ENCODE measurements at regions not wholly inside any gene's neighbourhood (a gene's known extent, or its start where the extent isn't known, plus 50 kb on each side); places are given as distances from the start of the nearest gene placed in this dataset.
A peak's percentile ranks its signal among the peaks of the same experiment; 100 is the strongest.

DNA sequence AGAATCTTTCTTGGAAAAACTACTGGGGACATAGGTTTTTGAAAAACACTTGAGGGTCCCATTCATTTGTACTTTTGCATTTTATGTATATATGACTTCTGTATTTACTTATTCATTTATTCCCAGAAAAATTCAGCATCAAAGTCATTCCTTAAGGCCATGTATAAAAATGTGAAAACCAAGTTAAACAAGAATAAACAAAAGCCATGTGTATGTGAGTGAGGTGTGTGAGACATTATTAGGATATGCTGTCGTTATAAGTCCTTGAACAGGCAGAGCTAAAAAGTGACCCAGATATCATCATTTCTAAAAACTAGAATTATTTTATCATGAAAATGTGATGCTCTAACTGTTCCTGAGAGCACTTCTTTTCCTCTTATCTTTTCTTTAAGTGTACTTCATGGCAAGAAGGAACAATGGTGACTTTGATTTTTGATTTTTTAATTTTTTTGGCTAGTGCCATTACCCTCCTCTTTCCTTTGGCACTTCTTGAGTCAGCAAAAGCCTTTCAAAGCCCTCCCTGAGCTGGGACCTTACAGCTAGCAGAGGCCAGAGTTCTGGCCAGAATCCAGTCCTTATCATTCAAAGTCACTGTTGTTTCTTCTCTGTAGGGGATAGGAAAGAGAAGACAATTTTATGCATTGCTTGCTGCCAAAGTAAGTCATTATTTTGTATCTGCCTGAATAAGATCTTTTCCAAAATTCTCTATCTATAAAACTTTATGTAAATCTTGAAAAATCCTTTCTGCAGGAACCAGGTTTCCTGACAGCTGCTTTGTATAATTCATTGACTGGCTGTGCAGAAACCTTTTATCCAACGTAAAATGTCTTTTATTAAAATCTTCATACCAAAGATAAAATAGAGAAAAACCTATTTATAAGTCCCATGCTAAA is 419.7 kb upstream of the PRICKLE1 start:
- DNase-seq, result no peak

DNA sequence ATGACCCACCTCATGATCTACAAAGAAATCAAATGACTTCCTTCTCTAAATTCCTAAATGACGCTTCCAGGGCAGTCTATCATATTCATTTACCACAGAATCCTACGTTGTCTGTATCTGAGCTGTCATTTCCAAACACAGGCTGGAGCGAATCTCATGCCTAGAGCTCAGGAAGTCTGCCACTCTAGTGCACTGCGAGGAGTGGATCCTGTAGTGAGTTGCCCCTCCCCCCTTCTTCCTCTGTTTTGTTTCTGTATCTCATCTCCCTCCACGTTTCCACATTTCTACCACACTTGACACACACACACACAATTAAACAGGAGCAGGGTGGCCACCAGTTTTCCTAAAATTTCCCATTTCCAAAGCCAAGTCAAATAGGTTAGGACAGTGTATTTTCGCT is 415.4 kb upstream of the PRICKLE1 start:
- DNase-seq, result no peak

DNA sequence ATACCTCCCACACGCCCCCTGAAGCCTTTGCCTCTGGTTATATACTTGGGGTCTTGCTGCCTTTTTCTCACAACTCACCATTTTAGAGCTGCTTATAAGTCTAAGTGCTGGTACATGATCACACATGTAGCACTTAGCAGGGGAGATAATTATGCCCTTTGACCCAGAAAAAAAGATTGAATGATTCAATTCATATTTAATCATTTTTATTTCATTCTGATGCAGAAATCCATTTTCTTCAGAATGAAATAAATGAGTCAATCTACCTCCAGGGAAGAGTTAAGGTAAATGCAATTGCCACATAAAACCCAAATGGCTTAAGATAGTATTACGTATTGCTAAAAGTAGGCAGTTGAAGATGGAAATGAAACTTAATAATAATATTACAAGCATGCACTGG is 414.6 kb upstream of the PRICKLE1 start:
- DNase-seq, result no peak

DNA sequence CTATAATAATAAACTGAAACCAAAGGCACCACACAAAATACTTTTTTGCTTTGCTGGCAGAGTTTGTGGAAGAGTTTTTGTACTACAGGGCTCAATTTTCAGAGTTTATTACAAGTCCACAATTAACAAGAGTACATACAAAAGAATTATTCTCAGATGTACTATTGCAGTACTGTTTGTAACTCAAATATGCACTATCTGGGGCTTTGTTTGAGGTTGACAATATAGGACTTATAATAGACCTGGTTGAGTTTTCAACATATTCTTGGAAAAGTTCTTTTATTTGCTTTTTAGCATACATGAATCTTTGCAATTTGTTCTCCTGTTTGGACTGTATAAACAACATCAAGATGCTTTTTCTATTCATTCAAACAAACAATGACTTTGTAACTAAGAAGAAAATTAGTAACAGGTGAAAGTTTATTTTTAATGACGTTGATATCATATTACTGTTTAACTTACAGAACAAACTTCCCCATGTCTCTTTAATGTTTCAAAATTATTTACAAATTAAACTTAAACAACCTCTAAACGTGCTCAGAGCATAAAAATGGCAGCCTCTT is 407.4 kb upstream of the PRICKLE1 start:
- peak in 1 of 2 experiments; percentile 57 for DNase-seq

DNA sequence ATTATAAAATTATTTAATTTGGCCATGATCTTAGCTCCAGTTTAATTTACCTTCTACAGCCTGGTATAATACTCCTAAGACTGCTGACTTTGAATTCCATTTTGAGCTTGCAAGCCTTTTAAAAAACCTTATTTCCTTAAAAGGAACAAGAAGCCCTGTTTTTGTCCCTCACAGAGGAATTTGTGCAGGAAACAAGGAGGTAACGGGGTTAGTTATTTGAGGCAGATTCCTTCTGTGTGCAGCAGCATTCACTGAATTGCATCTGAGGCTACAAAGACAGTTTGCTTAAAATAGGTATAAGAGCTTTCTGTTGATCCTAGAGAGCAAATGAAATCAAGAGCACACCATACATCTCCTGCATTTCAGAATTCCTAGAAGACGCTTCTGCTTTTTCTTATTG is 403.3 kb upstream of the PRICKLE1 start:
- no peak for DNase-seq

DNA sequence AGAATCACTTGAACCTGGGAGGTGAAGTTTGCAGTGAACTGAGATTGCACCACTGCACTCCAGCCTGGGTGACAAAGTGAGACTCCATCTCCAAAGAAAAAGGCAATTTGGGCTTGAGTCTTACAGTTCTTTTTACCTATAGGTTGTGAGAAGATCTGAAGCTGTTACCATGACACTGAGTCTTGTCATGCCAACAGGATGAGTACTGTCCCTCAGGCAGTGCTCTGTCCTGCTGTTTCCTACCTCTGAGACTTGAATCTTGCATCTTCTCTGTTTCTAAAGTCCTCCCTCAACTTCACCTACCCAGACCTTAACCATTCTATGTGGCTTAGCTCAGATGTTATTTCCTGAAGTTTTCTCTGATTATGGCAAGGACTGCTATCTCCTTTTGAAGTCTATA is 400.8 kb upstream of the PRICKLE1 start:
- DNase-seq, result no peak

DNA sequence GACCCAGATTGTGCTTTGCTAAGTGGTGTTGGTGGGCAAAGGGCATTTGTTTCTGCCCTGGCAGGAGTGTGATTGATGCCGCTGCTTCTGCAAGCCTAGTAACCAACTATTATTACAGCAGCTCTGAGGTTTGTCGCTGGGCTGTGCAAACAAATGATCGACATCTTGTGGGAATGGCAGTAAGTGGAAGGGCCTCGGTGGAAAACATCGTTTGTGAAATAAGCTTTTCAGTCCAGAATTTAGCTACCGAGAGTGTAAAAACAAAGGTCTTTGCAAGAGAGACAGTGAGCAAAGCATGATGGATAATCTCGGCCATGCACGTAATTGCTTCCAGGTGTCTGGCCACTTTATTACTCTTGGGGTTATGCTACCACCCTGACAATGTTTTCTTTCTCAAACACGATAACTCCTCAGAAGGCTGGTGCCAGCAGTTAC is 397.7 kb upstream of the PRICKLE1 start:
- DNase-seq, result peak; percentile 55 to 73

DNA sequence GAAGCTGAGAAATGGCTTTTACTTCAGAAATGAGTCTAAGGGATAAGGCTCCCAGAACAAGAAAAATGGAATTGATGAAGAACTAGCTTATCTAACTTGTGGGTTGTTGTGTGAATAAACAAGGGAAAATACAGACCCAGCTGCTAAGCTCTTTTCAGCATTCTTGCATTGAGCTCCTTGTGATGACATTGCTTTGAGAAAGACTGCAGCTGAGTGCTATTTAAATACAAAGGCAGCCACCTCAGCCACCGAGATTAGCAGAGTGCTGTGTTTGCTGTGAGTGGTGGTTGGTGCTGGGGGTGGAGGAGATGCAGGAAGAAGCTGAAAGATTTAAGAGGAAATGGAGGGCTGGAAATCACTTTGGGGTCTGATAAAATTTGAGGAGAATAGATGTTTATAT is 396.0 kb upstream of the PRICKLE1 start:
- no peak for DNase-seq

DNA sequence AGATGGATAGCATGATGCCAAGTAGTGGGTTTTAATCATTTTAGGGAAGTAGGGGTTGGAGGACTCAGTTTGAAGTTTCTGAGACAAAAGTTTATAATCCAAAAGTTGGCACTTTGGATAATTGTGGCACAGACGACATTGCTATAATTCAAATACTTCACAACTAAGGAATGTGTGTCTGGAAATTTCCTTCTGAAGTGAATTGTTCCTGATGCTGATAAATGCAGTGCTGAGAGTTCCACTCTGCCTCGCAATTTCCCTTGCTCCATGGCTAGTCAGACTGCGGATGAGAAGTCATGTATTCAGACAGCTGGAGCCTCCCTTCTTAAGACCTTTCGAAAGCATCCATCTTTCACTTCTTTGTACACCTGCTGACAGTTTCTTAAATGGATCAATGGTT is 393.3 kb upstream of the PRICKLE1 start:
- DNase-seq, result no peak

DNA sequence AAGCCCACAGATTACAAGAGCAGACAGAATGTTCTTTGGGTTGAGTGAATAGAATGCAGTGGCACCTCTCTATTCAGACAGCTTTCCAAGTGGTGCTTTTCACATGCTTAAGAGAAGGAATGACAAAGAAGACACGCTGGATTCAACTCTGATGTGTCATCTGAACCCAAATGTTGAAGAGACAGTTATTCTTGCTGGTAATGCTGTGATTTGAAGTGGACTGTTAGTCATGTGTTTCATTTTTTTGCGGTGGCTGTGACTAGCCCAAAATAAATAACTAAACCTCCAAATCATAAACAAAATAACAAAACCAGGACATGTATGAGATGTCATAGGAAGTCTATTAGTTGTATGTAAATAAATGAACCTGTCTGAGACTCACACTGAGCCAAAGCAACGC is 391.8 kb upstream of the PRICKLE1 start:
- no peak for DNase-seq

DNA sequence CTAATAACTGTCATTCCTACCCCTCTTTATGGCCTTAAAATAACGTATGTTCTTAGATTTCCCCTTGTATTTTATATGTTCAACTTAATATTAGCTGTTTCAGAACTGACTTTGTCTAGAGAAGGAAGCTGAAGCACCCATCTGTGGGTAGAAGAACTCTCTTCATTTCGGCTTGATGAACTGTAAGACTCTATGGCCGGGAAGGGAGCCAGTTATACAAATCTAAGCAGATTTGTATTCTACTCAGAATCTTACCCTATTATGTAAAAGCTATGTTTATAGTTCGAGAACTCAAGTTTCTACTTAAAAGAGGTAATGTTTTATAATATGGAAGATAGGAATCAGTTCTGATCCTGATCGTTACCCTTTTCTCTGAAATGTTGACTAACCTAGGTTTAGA is 390.9 kb upstream of the PRICKLE1 start:
- no peak for DNase-seq

DNA sequence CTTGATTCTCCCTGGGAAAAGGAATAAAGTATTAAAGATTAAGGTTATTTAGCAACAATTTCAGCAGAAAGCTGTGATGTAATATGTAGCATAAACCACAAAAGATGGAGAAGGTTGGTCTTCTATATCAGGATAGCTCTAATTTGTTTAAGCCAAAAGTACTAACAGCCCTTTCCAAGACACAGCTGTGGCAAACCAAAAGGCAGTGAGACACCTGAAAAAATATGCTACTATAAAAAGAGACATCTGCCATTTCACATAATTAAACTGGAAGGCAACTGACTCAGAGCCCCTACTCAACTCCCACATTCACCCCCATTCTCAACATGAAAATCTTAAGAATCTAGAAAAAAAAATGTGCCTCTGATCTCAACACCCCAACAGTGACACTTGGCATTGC is 390.2 kb upstream of the PRICKLE1 start:
- no peak for DNase-seq

DNA sequence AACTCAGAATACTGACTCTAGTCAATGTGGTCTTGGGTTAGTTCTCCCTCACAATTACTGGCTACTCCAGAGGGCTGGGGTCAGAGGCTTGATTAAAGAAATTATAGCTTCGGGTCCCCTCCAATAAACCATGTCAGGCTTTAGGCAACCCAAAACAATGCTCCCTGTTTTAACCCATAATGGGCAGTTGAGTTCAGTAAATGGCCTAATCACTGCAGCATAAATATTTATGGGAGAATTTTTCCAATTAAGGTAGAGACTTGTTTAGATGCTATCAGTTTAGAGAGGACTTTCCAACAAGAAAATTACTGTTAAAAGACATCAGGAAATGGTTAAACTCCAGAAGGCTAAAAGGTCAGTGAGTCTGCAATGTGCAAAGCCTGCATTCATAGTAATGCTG is 389.2 kb upstream of the PRICKLE1 start:
- DNase-seq, result no peak

DNA sequence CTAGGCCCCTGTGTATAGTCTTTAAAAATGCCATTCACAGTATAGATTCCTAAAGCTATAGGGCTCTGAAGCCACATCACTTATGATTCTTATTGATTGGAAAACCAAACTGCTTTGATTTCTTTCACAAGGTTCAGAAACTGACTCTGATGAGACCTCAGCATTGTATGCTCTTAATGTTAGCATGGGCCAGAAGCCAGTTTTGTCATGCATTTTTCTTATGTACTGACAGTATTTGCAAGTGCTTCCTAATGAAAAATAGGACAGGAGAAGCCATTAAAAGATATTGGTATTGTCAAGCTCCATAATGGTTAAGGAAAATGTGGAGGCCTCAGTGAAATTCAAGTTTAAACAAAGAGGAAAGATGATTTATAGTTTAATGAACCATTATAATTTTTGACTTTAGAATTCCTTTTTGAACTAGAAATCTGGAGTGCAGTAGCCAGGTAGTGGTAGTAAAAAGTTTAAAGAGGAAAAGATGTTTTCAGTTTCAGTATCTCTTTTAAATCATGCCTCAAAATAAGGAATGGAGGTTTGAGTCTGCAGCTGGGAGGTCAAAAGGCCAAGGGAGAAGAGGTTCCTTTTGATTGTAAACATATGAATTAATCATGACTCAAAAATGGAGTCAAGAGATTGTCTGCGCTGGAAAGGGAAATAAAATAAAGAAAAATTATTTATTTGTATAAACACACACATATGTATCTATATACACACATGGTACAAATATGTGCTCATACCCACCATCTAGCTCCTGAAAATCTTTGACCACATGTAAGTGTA is 388.1 kb upstream of the PRICKLE1 start:
- DNase-seq, result no peak

DNA sequence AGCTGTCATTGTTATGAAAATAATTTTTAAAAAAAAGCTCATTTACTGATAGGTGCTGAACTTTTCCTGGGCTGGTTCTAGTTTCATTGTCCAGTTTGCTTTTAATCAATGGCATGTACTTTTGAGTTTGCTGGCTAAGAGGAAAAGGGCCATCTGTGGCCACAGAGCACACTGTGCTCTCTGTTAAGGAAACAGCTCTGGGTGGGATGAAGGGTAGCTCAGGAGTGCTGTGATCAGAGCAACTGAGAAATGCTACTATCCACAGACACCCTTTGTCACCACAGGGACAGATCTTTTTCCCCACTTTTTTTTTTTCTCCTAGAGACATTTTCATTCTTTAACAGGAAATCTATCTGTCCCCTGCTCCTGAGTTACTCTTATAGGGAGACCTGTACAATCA is 387.1 kb upstream of the PRICKLE1 start:
- no peak for DNase-seq

DNA sequence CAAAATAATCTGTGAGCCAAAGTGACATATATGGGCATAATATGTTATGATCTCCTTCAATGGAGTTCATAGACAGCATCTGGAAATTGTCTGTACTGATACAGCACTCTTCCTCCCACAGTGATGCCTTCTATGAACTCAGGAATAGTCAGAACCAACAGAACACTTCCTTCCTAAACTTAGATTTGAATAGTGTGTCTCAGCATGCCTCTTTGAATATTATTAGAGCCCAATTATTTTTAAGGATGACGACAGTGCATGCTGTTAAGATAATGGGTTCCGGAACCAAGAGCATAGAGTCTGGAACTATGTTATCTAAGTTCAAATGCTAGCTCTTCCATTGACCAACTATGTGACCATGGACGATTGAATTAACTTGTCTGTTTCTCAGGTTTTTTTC is 386.6 kb upstream of the PRICKLE1 start:
- no peak for DNase-seq

DNA sequence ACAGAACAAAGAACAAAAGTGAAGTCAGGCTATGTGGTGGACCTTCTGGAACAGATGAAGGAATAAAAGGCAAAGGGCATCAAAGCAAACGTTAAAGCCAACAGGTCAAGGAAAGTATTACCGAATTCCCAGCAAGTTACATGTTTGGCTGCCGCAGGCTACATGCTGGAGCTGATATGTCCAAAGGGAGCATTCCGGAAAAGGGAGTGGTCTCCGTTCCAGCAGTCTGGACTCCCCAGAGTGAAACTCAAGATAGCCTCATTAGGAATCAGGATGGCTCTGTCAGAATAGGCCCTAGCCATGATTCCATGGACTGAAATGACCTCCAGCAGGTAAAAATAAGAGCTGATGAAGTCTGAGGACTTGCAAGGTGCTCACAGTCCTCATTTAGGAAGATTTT is 379.8 kb upstream of the PRICKLE1 start:
- no peak for DNase-seq

DNA sequence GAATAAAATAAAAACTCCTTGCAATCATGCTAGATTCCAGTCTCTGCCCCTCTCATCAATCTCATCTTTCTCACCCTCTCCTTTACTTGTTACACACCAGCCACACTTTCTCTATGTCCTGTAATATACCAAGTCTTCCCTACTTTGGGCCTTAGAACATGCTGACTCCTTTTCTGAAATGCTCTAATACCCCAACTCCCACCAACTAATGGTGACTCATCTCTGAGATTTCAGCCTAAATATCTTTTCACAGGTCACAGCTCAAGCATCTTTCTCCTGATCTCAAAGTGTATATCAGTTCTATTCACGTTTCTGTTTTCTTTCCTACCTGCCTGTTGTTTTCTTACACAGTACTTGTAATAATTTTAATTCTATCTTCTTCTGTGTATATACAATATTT is 378.9 kb upstream of the PRICKLE1 start:
- DNase-seq, result no peak

DNA sequence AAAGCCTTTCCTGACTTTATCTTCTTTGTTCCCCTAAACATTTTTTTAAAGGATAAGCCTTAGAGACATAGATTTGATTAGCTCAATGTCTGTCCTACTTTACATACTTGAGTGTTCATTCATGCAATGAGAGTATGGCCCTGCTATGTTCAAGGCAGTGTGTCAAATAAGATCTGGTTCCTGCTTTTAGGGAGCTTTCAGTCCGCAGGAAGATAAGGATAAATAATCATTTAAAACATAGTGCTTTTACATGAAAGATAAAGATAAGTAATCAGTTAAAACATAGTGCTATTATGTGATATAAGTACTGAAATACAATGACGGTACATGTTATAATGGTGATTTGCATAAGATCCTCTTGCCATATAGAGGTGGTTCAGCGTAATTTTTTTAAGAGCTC is 378.3 kb upstream of the PRICKLE1 start:
- DNase-seq, result no peak

DNA sequence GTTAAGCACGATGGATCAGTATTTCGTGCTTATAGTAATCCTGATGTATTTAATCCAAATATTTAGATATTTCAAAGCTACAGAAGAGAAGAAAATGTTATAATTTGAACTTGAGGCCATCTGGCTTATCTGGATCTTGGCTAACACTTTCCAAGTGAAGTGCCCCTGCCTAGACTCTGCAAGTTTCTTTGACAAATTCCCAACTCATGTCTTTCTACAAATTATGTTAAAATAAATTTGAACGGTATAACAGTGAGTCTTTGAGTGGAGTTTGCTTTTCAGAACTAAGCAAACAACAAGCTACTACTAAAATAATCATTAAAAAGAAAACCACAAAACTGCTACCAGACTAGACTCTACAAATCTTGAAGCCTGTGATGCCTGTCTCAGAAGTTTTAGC is 374.4 kb upstream of the PRICKLE1 start:
- no peak for DNase-seq

DNA sequence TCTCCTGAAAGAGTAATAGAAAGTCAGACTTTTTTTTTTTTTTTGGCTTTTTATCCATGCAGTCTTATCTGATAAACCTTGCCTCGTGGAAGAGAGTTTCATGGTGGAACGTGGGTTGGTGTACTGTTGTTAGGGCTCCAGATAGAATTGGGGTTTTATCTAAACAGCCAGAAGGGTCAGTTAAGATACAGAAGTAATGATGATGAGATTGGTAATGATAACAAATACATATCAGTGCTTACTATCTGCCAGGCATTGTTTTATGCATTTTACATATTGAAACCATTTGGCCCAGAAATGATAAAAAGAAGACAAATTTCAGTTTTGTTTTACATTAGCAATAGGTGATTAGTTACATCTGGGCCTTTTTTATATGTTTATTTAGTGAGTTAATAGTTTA is 372.8 kb upstream of the PRICKLE1 start:
- DNase-seq, result no peak

DNA sequence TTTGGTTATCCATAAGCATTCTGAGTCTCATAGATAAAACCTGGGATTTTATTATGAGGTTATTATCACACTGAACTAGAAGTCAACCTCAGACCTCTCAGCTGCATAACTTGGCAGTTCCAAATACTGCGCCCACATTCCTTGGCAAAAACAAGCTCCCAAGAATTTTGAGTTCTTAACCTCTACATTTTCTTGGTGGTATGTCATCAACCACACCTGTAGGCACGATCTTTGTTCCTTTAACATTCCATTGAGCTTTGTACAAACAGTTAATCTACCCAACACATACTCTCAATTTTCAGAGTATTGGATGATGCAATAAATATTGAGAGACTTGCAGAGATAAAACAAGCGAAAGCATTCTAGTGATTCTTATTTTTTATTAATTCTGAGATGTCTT is 371.8 kb upstream of the PRICKLE1 start:
- no peak for DNase-seq

DNA sequence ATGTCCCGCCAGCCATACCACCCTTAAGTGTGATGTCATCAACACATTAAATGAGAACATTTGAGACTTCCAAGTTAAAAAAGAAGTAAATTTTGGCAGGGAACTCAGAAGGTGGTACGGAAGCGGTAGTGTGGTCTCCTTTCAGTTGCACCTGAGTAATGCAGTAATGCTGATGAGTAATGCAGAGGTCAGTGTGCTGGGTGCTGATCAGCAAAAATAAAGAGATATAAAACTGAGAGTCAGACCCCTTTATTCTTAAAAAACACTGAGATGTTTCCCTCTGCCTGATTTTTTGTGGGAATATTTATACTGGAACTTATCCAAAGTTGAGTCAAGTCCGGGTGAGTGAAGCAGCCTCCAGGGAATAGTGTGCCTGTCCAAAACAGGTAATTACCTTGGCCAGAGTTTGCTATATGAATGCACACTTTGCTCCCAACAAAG is 370.6 kb upstream of the PRICKLE1 start:
- DNase-seq, result no peak

DNA sequence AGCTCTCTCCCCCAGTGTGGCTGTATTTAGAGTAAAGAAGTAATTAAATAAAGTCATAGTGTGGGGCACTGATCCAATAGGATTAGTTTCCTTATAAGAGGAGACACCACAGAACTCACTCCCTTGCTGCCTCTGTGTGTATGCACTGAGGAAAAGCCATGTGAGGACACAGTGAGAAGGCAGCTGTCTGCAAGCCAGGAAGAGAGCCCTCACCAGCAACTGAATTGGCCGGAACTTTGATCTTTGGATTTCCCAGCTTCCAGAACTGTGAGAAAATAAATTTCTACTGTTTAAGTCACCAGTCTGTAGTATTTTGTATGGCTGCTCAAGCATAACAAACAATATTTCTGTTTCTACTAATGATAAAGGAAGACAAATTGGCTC is 368.7 kb upstream of the PRICKLE1 start:
- no peak for DNase-seq

Measured in NCI-H1930 (cell line).